ENCODE measurements at regions not wholly inside any gene's neighbourhood (a gene's known extent, or its start where the extent isn't known, plus 50 kb on each side); places are given as distances from the start of the nearest gene placed in this dataset.

DNA sequence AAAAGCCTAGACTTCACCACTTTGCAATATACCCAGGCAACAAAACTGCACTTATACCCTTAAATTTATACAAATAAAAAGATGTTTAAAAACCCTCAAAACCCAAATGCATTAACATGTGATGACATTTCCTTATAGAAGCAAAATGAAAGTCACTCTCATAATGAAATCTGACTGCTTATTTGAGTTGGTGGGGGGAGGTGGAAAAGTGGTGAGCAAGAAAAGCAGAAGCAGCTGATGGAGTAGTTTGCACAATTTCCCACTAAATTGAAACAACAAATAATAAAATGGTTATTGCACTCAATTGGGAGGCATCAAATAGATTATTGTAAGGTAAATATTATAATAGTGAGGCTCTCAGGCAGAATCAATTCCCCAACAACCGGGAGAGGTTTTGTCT lies 54.0 kb upstream of the GADL1 start:
- no peak for TF ChIP-seq EZH2 (IDR thresholded peaks at IDR 0.05; ENCODE audit: insufficient read depth, low read length)
- TF ChIP-seq, protein P1, sequence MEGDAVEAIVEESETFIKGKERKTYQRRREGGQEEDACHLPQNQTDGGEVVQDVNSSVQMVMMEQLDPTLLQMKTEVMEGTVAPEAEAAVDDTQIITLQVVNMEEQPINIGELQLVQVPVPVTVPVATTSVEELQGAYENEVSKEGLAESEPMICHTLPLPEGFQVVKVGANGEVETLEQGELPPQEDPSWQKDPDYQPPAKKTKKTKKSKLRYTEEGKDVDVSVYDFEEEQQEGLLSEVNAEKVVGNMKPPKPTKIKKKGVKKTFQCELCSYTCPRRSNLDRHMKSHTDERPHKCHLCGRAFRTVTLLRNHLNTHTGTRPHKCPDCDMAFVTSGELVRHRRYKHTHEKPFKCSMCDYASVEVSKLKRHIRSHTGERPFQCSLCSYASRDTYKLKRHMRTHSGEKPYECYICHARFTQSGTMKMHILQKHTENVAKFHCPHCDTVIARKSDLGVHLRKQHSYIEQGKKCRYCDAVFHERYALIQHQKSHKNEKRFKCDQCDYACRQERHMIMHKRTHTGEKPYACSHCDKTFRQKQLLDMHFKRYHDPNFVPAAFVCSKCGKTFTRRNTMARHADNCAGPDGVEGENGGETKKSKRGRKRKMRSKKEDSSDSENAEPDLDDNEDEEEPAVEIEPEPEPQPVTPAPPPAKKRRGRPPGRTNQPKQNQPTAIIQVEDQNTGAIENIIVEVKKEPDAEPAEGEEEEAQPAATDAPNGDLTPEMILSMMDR (IDR thresholded peaks at IDR 0.05; ENCODE audit: insufficient read depth, low read depth, low read length) = no peak
